T1000 (cell line): ENCODE measurements at regions not wholly inside any gene's neighbourhood (a gene's known extent, or its start where the extent isn't known, plus 50 kb on each side); places are given as distances from the start of the nearest gene placed in this dataset.
A peak's percentile ranks its signal among the peaks of the same experiment; 100 is the strongest.

ENCODE experiments used
- DNase-seq: peaks from one replicate; lab custom pipeline; 2025; ENCODE audit warnings: mixed read lengths; lab: John Stamatoyannopoulos, UW

GRCh38 chr12:69062621-69063237, 129.8 kb upstream of the CPM start:
- no peak for DNase-seq

GRCh38 chr12:69064734-69065443, 131.9 kb upstream of the CPM start:
- no peak for DNase-seq

GRCh38 chr12:69065775-69066174, 132.8 kb upstream of the CPM start:
- DNase-seq: no peak

- no peak for DNase-seq
Measured at GRCh38 chr12:69066492-69067373, 133.8 kb upstream of the CPM start.

- no peak for DNase-seq
Measured at GRCh38 chr12:69067713-69068112, 134.7 kb upstream of the CPM start.

GRCh38 chr12:69068448-69068847, 135.5 kb upstream of the CPM start:
- peak; percentile 97 for DNase-seq

GRCh38 chr12:69069479-69069878, 136.5 kb upstream of the CPM start:
- DNase-seq: no peak

- DNase-seq: peak; percentile 100
Measured at GRCh38 chr12:69070319-69071090, 137.5 kb upstream of the CPM start.

- no peak for DNase-seq
Measured at GRCh38 chr12:69071091-69071370, 138.1 kb upstream of the CPM start.

- DNase-seq: no peak
Measured at GRCh38 chr12:69073035-69073434, 140.1 kb upstream of the CPM start.

GRCh38 chr12:69074556-69075349, 141.8 kb upstream of the CPM start:
- DNase-seq: no peak

GRCh38 chr12:69083689-69084088, 150.7 kb upstream of the CPM start:
- no peak for DNase-seq

- DNase-seq: no peak
Measured at GRCh38 chr12:69084816-69085378, 151.9 kb upstream of the CPM start.

- DNase-seq: no peak
Measured at GRCh38 chr12:69085852-69086251, 152.9 kb upstream of the CPM start.

- no peak for DNase-seq
Measured at GRCh38 chr12:69087986-69088385, 151.4 kb upstream of the CPSF6 start.

GRCh38 chr12:69090722-69091121, 148.6 kb upstream of the CPSF6 start:
- DNase-seq: no peak

GRCh38 chr12:69091442-69092017, 147.8 kb upstream of the CPSF6 start:
- no peak for DNase-seq

GRCh38 chr12:69092137-69092536, 147.2 kb upstream of the CPSF6 start:
- no peak for DNase-seq

GRCh38 chr12:69094606-69095216, 144.7 kb upstream of the CPSF6 start:
- no peak for DNase-seq

- DNase-seq: no peak
Measured at GRCh38 chr12:69095765-69096477, 143.4 kb upstream of the CPSF6 start.
